Nucleus accumbens (tissue), 56 donors: ENCODE measurements at regions not wholly inside any gene's neighbourhood (a gene's known extent, or its start where the extent isn't known, plus 50 kb on each side); places are given as distances from the start of the nearest gene placed in this dataset.
"Not testable (repeated sequence)": the region's sequence is repeated elsewhere in the genome, so short reads cannot be mapped to it uniquely, and the experiment has no call there.

Experiments used
- DNase-seq, 56 donors: peaks; one replicate each; lab custom pipeline; 2025; lab: John Stamatoyannopoulos, UW

DNA sequence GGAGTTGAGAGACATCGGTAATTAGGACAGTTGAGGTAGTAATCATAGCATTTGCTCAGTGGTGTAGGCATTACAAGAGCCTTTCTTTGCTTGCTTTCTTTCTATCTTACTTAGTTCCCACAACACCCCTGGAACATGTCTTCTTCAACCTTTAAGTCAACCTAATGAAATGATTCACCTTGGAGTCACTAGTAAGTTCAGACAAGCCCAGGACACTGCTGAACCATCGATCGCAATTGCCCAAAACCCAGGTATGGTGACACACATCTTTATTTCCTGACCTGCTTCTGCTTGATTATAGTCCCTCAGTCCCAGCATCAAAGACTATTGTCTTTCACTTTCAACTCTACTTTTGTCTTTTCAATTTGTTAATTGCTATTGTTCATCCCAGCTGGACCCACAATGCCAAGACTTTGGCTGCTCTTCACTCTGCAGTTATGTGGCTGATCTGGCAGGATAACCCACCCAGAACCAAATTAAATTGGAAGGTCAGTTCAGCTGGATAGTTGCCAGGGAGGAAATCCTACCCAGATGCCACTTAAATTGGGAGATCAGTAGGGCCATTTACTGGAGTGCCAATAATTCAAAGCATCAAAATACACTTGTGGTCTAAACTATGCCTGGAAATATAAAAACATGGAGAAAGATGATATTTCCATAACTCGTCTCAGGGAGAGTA is 272.9 kb downstream of the RWDD3 start:
- no peak for DNase-seq

DNA sequence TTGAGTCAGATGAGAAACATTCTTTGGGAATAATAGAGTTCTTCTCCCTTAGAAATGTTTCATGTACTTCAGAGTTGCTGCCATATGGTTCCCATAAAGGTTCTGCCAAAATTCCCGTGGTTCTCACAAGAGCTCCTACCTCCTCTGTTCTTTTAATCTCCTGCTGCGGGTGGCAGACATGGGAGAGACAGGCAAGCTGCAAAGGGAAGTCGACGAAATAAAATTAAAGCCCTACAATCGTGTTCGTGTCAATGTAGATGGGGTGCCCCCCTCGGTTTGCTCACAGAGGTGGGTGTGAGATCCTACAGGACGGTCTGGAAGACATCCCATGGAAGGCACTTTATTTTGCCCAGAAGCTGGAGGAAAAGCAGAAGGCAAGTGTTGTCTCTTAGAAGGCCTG is 276.0 kb downstream of the RWDD3 start:
- no peak for DNase-seq

DNA sequence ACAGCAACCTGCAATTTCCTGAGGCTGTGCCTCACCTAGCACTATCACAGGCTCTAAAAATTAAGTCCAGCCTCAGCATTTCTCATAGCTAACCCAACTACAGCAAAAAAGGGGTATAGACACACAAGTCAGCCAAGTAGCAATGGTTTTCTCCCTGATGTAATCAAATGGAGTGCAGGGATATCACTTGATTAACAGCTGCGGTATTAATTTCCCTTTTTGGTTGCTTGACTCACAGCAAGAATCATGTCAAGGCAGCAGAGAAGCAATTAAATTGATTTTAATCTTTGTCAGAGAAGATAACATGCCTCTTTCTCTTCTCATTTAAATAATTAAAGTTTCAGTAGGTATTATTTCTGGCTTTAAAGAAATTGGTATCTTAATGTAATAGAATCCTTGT is 278.9 kb downstream of the RWDD3 start:
- DNase-seq: no peak

DNA sequence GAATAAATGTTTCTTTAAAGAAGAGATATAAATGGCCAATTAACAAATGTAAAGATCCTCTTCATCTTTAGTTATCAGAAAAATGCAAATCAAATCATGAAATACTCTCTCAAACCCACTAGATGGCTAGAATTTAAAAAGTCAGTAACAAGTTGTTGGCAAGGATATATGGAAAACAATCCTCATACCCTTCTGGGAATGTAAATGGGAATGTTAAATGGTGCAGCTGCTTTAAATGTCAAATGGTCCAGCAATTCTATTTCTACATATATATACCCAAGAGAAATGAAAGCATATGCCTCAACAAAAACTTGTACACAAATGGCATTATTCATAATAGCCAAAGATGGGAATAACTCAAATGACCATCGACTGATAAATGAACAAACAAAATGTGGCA is 283.5 kb downstream of the RWDD3 start:
- DNase-seq: no peak

DNA sequence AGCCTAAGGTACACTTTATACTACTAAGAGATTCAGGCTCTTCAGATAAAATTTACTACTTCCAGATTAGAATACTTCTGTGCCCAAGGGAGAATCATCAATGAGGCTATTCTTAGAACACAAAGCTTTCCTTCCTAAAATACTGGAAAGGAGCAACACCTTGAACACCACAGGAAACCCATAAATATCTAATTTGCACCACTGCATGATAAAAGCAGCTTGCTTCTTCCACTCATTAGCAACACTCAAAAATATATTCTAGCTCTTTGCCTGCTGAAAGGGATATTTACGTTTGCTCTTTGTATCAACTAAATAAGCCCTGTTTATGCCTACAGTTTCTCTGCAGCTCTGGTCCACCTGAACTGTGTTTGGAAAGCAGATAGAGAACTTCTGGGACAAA is 284.3 kb downstream of the RWDD3 start:
- no peak for DNase-seq

DNA sequence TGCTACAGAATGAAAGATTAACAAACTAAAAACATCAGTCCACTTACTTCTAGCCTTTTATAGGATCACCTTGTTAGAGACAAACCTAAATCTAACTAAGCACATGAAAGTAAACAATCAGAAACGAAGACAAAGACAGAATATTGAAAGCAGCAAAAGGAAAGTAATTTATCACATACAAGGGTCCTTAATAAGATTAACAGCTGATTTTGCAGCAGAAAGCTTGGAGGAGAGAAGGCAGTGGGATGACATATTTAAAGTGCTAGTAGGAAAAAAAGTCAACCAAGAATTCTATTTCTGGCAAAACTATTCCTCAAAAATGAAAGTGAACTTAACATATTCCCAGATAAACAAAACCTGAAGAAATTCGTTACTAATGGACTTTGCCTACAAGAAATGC is 286.4 kb downstream of the RWDD3 start:
- no peak for DNase-seq

DNA sequence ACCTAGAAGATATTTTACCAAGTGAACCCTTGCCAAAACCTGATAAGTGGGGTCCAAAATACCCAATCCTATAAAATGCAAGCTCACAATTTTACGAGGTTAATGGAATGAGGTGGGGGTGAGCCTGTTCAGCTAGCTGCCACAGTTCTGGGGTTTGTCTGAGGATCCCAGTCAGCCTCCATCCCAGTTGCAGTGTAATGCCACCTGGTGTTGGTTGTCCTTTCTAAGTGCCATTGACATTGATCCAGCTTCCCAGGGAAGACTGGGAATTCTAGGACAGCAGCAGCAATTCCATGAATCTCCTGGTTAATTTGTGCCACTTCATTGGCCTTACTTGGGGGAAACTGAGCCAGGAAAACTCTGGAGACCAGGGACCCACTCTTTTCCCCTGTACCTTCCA is 298.3 kb downstream of the RWDD3 start:
- DNase-seq: no peak

DNA sequence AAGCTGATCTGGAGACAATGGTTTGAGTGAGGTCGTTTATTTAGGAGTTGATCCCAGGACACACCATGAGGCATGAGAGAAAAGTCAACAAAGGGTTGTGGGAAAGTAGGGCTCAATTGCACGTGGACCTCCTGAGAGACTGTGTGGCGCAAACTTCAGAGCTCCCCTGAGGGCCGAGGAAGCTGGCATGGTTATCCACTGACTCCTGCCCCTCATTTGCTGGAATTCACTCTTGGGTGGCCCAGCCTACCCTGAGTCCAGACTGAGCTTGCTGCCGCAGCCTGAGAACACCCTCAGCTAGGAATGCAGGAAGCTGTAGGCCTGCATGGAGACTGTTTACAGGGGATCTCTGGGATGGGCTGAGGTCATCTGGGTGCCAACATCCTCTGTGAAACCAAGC is 301.0 kb downstream of the RWDD3 start:
- no peak for DNase-seq

DNA sequence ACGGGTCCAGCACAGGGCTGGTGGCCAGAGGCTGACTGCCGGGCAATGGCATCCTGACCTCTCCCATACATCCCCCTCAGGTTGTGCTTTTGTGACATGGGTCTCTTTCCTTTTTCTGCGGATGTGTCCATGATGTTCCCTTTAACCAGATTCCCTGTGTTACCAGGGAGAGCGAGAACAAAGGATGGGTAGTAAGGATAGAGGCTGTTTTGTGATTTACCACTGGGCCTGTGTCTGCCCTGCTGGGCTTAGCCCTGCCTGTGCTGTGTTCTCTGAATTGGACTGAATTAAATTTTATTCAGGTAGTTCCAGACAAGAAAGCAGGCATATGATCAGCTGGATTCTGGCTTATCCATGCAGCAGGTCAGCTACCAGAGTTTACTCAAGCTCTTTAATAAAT is 301.6 kb downstream of the RWDD3 start:
- DNase-seq: no peak

DNA sequence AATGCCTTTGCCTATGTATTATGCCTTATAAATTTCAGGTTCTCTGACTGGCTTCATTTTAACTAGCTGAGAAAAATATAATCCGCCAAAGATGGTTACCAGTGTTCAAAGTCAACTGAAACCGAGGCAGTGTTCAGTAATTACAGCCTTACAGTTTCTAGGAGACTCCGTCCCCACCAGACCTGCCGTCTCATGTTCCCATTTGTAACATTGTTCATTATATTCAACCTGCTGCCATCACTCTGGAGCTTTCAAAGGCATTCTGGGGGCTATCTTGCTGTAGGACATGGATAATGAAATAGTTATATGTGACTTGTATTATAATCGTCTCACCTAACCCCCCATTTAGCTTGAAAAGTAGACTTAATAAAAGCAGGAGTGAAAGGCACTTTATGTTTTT is 302.5 kb downstream of the RWDD3 start:
- DNase-seq: no peak

DNA sequence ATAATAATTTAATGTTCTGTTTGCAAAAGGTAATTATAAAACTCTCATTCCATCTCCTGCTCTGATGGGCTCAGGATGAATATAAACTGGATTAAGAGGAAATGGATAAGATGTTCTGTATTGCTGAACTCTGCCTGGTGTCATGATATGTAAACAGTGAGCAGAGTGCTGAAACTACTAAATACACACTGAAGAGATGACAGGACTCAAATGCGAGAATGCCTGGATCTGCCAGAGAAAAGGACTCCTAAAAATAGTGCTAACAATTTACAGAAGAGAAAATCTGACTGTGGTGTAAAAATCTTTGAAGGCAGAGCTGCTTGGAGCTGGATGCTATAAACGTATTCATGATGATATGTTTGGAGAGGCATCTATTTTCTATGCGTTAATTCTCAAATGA is 303.2 kb downstream of the RWDD3 start:
- peak in 1 of 56 donors; percentile 15 for DNase-seq

DNA sequence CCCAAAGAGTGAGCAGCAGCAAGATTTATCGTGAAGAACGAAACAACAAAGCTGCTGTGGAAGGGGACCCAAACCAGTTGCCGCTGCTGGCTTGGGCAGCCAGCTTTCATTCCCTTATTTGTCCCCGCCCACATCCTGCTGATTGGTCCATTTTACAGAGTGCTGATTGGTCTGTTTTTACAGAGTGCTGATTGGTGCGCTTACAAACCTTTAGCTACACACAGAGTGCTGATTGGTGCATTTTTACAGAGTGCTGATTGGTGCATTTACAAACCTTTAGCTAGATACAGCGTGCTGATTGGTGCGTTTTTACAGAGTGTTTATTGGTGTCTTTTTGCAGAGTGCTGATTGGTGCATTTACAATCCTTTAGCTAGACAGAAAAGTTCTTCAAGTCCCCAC is 304.2 kb downstream of the RWDD3 start:
- DNase-seq: not testable (repeated sequence)

DNA sequence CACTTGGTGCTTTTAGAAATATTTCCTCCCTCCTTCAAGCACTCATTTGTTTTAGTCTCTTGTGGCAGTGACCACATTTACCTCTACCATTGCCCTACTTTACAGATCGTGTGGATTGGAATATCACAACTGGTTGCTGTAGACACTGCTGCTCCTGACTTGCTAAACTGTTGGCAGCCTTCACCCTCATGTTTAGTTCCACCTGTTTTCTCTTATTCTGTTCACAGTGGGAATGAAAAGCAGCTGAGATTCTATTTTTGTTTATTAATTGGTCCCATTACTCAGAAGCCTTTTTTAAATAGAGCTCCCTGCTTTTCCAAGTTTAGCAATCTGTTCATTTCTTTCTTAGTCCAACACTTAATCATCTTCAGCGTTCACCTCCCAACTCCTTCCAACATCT is 308.9 kb downstream of the RWDD3 start:
- no peak for DNase-seq

DNA sequence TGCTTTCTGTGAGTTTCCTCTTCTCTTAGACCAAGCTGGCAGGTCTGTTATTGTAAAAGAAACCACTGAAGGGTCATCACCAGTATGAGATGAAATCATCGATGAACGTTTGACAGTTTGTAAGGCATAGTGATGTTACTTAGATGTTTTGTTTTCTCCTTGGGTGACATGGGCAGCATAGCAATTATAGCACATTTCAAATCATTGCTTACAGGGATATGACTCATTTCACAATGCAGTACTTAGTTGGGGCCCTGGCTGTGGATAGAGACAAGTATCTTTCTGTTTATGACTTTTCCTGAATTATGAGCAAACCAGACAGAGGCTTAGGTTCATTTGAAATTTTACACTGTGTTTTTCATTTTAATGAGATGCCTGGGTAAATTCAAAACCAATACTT is 313.0 kb downstream of the RWDD3 start:
- DNase-seq: no peak

DNA sequence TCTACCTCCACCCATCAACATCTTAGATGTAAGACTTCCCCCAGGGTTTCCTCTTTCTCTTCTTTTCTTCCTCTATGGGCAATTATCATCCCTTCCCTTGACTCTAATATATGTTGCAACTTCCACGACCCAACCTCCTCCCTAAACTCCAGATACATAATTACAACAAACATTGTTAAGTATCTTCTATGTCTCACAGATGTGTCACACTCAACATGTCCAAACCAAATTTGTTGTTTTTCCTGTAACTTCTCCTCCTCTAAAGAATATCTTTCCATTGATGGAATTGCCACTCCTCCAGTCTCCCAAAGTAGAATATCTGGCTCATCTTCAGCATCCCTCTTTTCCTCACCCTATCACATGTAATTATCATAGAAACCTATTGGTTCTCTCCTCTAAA is 314.2 kb downstream of the RWDD3 start:
- DNase-seq: no peak

DNA sequence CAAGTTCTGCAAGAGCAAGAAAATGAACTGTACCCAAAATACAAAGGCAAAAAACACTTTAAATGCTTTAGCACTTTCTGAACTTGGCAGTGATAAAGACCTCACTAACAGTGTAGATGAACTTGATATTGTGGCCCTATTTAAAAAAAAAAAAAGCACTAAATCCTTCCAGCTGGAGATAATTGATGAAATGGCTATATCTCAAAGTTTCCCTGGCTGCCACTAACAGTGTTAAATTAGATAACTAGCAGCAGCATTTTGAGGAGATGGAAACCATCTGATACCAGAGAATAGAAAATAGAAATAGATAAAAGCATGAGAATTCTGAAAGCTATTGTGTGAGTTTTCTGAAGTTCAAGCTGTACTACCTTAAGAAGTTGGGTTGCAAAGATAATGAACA is 317.2 kb downstream of the RWDD3 start:
- no peak for DNase-seq

DNA sequence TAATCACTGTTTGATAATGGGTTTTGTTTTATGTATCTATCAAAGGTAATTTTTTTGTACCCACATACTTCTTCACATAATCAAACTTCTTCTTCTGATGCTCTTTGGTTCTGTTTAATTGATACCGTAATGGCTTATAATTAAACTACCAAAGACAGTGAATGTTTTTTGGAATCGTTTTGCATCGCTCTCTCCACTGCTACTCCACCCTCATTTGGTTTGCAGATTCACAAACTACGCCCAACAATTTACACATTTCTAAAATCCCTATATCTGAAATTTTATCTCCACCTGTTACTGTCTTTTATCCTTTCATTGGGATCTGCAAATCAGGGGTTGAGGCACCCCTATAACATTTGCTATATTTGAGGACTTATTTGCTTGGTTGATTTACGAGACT is 319.6 kb downstream of the RWDD3 start:
- no peak for DNase-seq

DNA sequence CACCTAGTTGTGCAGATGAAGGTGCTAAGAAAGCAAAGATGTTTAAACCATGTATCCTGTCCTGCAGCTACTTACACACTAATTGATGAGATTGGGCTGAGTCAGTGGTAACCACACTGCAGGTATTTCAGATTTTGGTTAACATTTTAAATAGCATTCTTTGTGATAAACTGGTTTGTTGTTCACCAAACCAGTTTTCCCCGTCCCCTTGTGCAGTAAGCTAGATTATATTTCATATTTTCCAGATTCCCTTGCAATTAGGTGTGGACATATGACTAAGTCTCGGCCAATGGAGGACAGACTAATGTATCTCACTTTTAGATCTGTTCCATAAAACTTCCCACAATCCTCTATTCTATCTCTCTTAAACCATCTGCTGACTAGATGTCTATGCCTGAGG is 320.4 kb downstream of the RWDD3 start:
- no peak for DNase-seq

DNA sequence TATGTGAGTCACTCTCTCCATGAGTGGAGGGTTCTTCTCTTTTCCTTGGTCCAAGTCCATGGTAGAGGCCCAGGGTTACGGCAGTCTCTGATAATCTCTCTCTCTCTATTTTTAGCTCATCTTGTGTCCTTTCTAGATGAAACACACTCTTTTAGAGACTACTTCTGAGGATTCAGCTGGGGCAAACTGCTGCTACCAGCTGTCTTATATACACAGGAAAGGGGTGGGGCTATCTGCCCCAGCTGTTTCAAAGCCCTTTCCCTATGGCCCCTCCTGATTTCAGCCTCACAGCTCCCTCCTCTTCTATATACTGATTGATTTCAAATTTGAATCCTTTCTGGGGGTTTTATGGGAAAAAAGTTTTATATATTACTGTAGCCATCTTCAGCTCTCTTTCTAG is 324.8 kb downstream of the RWDD3 start:
- no peak for DNase-seq

DNA sequence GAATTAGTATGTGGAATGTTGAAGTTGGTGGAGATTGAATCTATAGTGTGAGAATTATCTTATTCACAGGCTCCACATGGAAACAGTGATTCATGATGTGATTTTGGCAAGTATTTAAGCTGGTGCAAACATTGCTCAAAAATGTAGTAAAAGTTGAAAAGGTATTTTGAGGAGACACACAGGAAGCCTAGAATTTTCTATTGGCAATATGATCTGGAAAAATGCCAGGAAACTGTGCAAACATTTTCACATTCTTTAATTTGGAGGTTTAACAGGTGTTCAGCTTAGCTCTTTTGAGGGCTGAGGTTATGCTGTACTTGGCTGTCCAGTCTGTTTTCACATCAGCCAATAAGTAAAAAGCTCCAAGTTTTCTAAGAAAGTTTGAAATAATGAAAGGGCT is 327.3 kb downstream of the RWDD3 start:
- DNase-seq: no peak

DNA sequence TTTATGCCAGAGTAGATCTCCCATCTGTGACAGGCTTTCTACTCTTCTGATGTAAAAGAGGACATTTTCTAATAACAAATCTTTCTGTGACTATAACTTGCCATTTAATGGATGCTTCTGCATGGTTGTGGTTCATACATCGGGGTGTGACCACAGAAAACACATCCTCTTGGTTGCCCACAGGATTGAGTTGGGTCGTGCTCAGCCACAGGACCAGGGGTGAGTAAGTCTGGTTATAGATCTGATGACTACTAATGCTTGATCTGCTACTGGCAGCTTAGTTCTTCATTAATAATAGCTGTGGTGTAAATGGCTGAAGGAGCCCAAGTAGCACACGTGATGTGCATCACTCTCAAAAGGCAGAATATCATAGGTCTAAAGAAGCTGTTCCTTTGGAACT is 328.2 kb downstream of the RWDD3 start:
- DNase-seq: no peak

DNA sequence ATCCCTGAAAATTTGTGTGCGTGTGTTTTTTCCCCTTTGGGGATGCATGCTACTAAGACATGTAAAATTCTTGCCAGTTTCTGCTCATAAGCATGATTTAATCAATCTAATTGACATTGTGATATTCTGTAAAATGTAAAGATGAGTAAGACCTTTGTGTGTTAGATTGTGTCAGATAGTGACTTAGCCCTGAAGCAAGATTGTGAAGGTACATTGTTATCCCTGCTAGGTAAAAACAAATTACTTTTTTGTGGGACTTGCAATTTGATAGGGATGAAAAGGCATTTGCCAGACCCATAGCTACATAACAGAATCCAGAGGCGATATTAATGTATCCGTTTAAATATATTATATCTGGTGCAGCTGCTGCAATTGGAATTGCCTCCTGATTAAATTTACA is 338.0 kb downstream of the RWDD3 start:
- DNase-seq: no peak

DNA sequence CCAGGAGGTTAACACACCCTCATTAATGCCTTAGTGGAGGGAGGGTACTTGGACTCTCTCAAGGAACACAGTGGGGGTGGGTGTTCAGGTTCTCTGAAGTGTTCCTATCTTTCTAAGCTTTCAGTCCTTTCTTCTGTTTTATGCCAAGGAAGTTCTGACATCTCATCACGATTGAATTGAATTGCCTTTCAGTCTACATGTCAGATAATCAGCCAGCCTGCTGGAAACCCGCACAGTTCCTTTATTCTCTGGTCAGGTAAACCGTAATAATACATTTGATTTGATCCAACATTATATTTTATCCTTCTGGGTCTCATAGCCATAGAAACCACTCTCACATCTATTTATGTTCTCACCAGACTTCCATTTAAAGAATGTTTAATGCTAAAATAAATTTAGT is 339.0 kb downstream of the RWDD3 start:
- no peak for DNase-seq
